ENCODE measurements at regions not wholly inside any gene's neighbourhood (a gene's known extent, or its start where the extent isn't known, plus 50 kb on each side); places are given as distances from the start of the nearest gene placed in this dataset.

GRCh38 chr19:5237939-5238480 lies 102.6 kb downstream of the PTPRS start:
- Histone ChIP-seq H3K9ac (ENCODE audit: low read depth in 1 of 2, low read length in 2 of 2) (no peak overlapping the region), H3K27me3 (ENCODE audit: control insufficient read depth in 4 of 4, insufficient read depth in 4 of 4, low read length in 3 of 4) (no peaks in the 10 kb centered on the region), H3K27ac (ENCODE audit: low read depth in 1 of 2, low read length in 2 of 2) (no peak overlapping the region), H3K4me3 (ENCODE audit: low read depth in 1 of 3, low read length in 3 of 3) (no peak overlapping the region), H3K4me1 (ENCODE audit: control insufficient read depth in 4 of 4, insufficient read depth in 4 of 4, low read length in 3 of 4) (no peaks in the 10 kb centered on the region), H3K36me3 (ENCODE audit: control insufficient read depth in 4 of 4, insufficient read depth in 3 of 4, low read depth in 1 of 4, low read length in 3 of 4) (no peaks in the 10 kb centered on the region), H3K9me3 (ENCODE audit: control insufficient read depth in 4 of 4, low read length in 3 of 4) (no peaks in the 10 kb centered on the region)
- TF ChIP-seq, protein P1, sequence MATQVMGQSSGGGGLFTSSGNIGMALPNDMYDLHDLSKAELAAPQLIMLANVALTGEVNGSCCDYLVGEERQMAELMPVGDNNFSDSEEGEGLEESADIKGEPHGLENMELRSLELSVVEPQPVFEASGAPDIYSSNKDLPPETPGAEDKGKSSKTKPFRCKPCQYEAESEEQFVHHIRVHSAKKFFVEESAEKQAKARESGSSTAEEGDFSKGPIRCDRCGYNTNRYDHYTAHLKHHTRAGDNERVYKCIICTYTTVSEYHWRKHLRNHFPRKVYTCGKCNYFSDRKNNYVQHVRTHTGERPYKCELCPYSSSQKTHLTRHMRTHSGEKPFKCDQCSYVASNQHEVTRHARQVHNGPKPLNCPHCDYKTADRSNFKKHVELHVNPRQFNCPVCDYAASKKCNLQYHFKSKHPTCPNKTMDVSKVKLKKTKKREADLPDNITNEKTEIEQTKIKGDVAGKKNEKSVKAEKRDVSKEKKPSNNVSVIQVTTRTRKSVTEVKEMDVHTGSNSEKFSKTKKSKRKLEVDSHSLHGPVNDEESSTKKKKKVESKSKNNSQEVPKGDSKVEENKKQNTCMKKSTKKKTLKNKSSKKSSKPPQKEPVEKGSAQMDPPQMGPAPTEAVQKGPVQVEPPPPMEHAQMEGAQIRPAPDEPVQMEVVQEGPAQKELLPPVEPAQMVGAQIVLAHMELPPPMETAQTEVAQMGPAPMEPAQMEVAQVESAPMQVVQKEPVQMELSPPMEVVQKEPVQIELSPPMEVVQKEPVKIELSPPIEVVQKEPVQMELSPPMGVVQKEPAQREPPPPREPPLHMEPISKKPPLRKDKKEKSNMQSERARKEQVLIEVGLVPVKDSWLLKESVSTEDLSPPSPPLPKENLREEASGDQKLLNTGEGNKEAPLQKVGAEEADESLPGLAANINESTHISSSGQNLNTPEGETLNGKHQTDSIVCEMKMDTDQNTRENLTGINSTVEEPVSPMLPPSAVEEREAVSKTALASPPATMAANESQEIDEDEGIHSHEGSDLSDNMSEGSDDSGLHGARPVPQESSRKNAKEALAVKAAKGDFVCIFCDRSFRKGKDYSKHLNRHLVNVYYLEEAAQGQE (IDR thresholded peaks at IDR 0.05), result no peak
- TF ChIP-seq EGR1 (IDR thresholded peaks at IDR 0.05; ENCODE audit: low read depth in 2 of 2) (no peak), RXRA (IDR thresholded peaks at IDR 0.05) (no peak), GABPA (IDR thresholded peaks at IDR 0.05 in 1 of 2, conservative IDR thresholded peaks at IDR 0.05 in 1 of 2) (no peak), ATF3 (IDR thresholded peaks at IDR 0.05) (no peak), TAF1 (conservative IDR thresholded peaks at IDR 0.05) (no peak), RAD21 (IDR thresholded peaks at IDR 0.05) (no peak), FOXA1 (IDR thresholded peaks at IDR 0.05) (no peak), HNF4A (conservative IDR thresholded peaks at IDR 0.05) (no peak)
- WGBS, result 95% methylated on average over 26 of the region's 26 CpGs
- DNase-seq (ENCODE audit: low spot score), result no peak

- no peak for DNase-seq (ENCODE audit: low spot score)
- Histone ChIP-seq H3K27ac (ENCODE audit: low read depth in 1 of 2, low read length in 2 of 2) (no peak overlapping the region), H3K27me3 (ENCODE audit: control insufficient read depth in 4 of 4, insufficient read depth in 4 of 4, low read length in 3 of 4) (no peaks in the 10 kb centered on the region), H3K36me3 (ENCODE audit: control insufficient read depth in 4 of 4, insufficient read depth in 3 of 4, low read depth in 1 of 4, low read length in 3 of 4) (no peaks in the 10 kb centered on the region), H3K4me3 (ENCODE audit: low read depth in 1 of 3, low read length in 3 of 3) (no peak overlapping the region), H3K9me3 (ENCODE audit: control insufficient read depth in 4 of 4, low read length in 3 of 4) (no peaks in the 10 kb centered on the region), H3K9ac (ENCODE audit: low read depth in 1 of 2, low read length in 2 of 2) (no peak overlapping the region), H3K4me1 (ENCODE audit: control insufficient read depth in 4 of 4, insufficient read depth in 4 of 4, low read length in 3 of 4) (no peaks in the 10 kb centered on the region)
- WGBS, result 98% methylated on average over 35 of the region's 35 CpGs
- TF ChIP-seq FOXA1 (IDR thresholded peaks at IDR 0.05), result no peak
- no peak for TF ChIP-seq HNF4A (conservative IDR thresholded peaks at IDR 0.05)
- no peak for TF ChIP-seq YY1 (IDR thresholded peaks at IDR 0.05)
- no peak for TF ChIP-seq TAF1 (conservative IDR thresholded peaks at IDR 0.05)
- TF ChIP-seq ATF3 (IDR thresholded peaks at IDR 0.05), result no peak
- no peak for TF ChIP-seq NR2F2 (IDR thresholded peaks at IDR 0.05)
- no peak for TF ChIP-seq EGR1 (IDR thresholded peaks at IDR 0.05; ENCODE audit: low read depth in 2 of 2)
- TF ChIP-seq, protein P1 (IDR thresholded peaks at IDR 0.05), result no peak
- TF ChIP-seq, protein P2, sequence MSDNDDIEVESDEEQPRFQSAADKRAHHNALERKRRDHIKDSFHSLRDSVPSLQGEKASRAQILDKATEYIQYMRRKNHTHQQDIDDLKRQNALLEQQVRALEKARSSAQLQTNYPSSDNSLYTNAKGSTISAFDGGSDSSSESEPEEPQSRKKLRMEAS (IDR thresholded peaks at IDR 0.05), result no peak
- TF ChIP-seq SP1 (IDR thresholded peaks at IDR 0.05), result no peak
- TF ChIP-seq CTCF (IDR thresholded peaks at IDR 0.05; ENCODE audit: low read depth, low read length, missing input control), result no peak
- no peak for TF ChIP-seq FOXA2 (IDR thresholded peaks at IDR 0.05)
- no peak for TF ChIP-seq RAD21 (IDR thresholded peaks at IDR 0.05)
- TF ChIP-seq HNF4G (IDR thresholded peaks at IDR 0.05), result no peak
- no peak for TF ChIP-seq JUND (IDR thresholded peaks at IDR 0.05)
- TF ChIP-seq GABPA (IDR thresholded peaks at IDR 0.05 in 1 of 2, conservative IDR thresholded peaks at IDR 0.05 in 1 of 2), result no peak
- TF ChIP-seq ZBTB33 (IDR thresholded peaks at IDR 0.05), result no peak
- TF ChIP-seq RXRA (IDR thresholded peaks at IDR 0.05), result no peak
Observed at GRCh38 chr19:5237190-5237780, 103.3 kb downstream of the PTPRS start.

Measured in liver (tissue), 8 donors.